GM19023 (cell line): ENCODE measurements at regions not wholly inside any gene's neighbourhood (a gene's known extent, or its start where the extent isn't known, plus 50 kb on each side); places are given as distances from the start of the nearest gene placed in this dataset.

Source experiments
- ATAC-seq: cut with Tn5 transposase; IDR thresholded peaks from one replicate; pipeline ENCODE4 v1.9.1; 2021; ENCODE audit warnings: mild to moderate bottlenecking, moderate library complexity; ENCODE audit not compliant: unreplicated experiment

- ATAC-seq, result no peak
Measured at GRCh38 chr1:58861506-58861905, 77.7 kb upstream of the JUN start.

- no peak for ATAC-seq
Measured at GRCh38 chr1:58862728-58863385, 79.0 kb upstream of the JUN start.

GRCh38 chr1:58864654-58865053, 80.8 kb upstream of the JUN start:
- no peak for ATAC-seq

GRCh38 chr1:58866578-58866977, 82.7 kb upstream of the JUN start:
- no peak for ATAC-seq

GRCh38 chr1:58869638-58870297, 85.9 kb upstream of the JUN start:
- ATAC-seq, result no peak

GRCh38 chr1:58870298-58870676, 86.4 kb upstream of the JUN start:
- ATAC-seq, result no peak

GRCh38 chr1:58874342-58874741, 90.5 kb upstream of the JUN start:
- no peak for ATAC-seq

GRCh38 chr1:58874757-58875755, 91.2 kb upstream of the JUN start:
- no peak for ATAC-seq

GRCh38 chr1:58879464-58879863, 95.6 kb upstream of the JUN start:
- ATAC-seq, result no peak

GRCh38 chr1:58880592-58880991, 96.7 kb upstream of the JUN start:
- ATAC-seq, result no peak

- ATAC-seq, result no peak
Measured at GRCh38 chr1:58881471-58881994, 97.7 kb upstream of the JUN start.

- no peak for ATAC-seq
Measured at GRCh38 chr1:58882322-58882948, 98.6 kb upstream of the JUN start.

- ATAC-seq, result no peak
Measured at GRCh38 chr1:58883037-58883887, 99.4 kb upstream of the JUN start.

GRCh38 chr1:58883888-58884482, 100.1 kb upstream of the JUN start:
- peak; percentile 69 for ATAC-seq

GRCh38 chr1:58884706-58885661, 101.1 kb upstream of the JUN start:
- ATAC-seq, result no peak

GRCh38 chr1:58885998-58886397, 102.2 kb upstream of the JUN start:
- ATAC-seq, result no peak

GRCh38 chr1:58886611-58887010, 102.8 kb upstream of the JUN start:
- ATAC-seq, result no peak

- no peak for ATAC-seq
Measured at GRCh38 chr1:58887059-58887458, 103.2 kb upstream of the JUN start.
